ENCODE measurements at regions not wholly inside any gene's neighbourhood (a gene's known extent, or its start where the extent isn't known, plus 50 kb on each side); places are given as distances from the start of the nearest gene placed in this dataset.
"Not testable (repeated sequence)": the region's sequence is repeated elsewhere in the genome, so short reads cannot be mapped to it uniquely, and the experiment has no call there.

DNA sequence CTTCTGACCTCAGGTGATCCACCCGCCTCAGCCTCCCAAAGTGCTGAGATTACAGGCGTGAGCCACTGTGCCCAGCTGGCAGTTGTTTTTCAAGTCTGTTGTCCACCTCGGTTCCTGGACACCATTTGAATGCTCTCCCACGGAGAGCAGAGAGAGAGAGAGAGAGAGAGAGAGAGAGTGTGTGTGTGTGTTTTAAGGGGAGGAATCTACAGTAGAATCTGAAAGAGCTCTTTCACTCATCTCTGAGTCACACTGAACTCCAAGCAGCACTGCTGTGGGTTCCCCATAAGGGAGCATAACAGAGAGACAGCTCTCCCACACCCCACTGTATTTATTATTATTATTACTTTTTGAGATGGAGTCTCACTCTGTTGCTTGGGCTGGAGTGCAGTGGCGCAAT lies 156.6 kb downstream of the RPLP1 start:
- no peaks in the 10 kb centered on the region for H3K4me1 ChIP-seq (ENCODE audit: insufficient read depth, low read length)
- H3K27ac ChIP-seq (ENCODE audit: low read depth, low read length), result no peak overlapping the region
- H3K27me3 ChIP-seq (ENCODE audit: control insufficient read depth in 1 of 2, insufficient read depth in 2 of 2, low read length in 2 of 2), result no peaks in the 10 kb centered on the region
- H3K4me3 ChIP-seq (ENCODE audit: low read depth in 1 of 2, low read length in 2 of 2), result no peak overlapping the region
- no peak overlapping the region for H3K9ac ChIP-seq (ENCODE audit: low read length)
- no peaks in the 10 kb centered on the region for H3K36me3 ChIP-seq (ENCODE audit: insufficient read depth, low read length)
- no peaks in the 10 kb centered on the region for H3K9me3 ChIP-seq (ENCODE audit: low read length)

- Histone ChIP-seq H3K4me1 (ENCODE audit: insufficient read depth, low read length) (no peaks in the 10 kb centered on the region), H3K27me3 (ENCODE audit: control insufficient read depth in 1 of 2, insufficient read depth in 2 of 2, low read length in 2 of 2) (no peaks in the 10 kb centered on the region), H3K4me3 (ENCODE audit: low read depth in 1 of 2, low read length in 2 of 2) (no peak overlapping the region), H3K9ac (ENCODE audit: low read length) (no peak overlapping the region), H3K27ac (ENCODE audit: low read depth, low read length) (no peak overlapping the region), H3K9me3 (ENCODE audit: low read length) (no peaks in the 10 kb centered on the region), H3K36me3 (ENCODE audit: insufficient read depth, low read length) (no peaks in the 10 kb centered on the region)
Measured at GRCh38 chr15:69609776-69610175, 157.2 kb downstream of the RPLP1 start.

GRCh38 chr15:69610277-69610676 lies 157.7 kb downstream of the RPLP1 start:
- no peak overlapping the region for H3K27ac ChIP-seq (ENCODE audit: low read depth, low read length)
- no peak overlapping the region for H3K9ac ChIP-seq (ENCODE audit: low read length)
- no peaks in the 10 kb centered on the region for H3K27me3 ChIP-seq (ENCODE audit: control insufficient read depth in 1 of 2, insufficient read depth in 2 of 2, low read length in 2 of 2)
- no peak overlapping the region for H3K4me3 ChIP-seq (ENCODE audit: low read depth in 1 of 2, low read length in 2 of 2)
- no peaks in the 10 kb centered on the region for H3K4me1 ChIP-seq (ENCODE audit: insufficient read depth, low read length)
- no peaks in the 10 kb centered on the region for H3K9me3 ChIP-seq (ENCODE audit: low read length)
- H3K36me3 ChIP-seq (ENCODE audit: insufficient read depth, low read length), result no peaks in the 10 kb centered on the region

DNA sequence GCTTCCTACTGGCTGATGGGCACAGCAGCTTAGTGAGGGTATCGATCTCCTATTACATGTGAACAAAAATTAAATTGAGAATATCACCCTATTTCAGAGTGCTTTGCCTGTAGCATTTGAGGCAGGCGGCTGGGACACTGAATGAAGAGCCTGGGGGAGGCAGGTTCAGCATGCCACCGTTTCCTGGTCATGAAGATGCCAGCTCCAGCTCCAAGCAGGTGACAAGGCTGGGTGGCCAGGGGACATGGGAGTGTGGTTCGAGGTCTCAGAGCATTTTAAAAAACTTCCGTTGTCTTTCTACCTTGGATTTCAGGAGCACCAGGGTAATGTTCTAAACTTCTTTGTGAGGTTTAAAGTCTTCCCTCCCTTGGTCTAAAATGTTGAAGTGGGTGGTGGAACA lies 158.2 kb downstream of the RPLP1 start:
- H3K27ac ChIP-seq (ENCODE audit: low read depth, low read length), result no peak overlapping the region
- no peaks in the 10 kb centered on the region for H3K9me3 ChIP-seq (ENCODE audit: low read length)
- H3K27me3 ChIP-seq (ENCODE audit: control insufficient read depth in 1 of 2, insufficient read depth in 2 of 2, low read length in 2 of 2), result no peaks in the 10 kb centered on the region
- no peaks in the 10 kb centered on the region for H3K36me3 ChIP-seq (ENCODE audit: insufficient read depth, low read length)
- no peak overlapping the region for H3K4me3 ChIP-seq (ENCODE audit: low read depth in 1 of 2, low read length in 2 of 2)
- H3K9ac ChIP-seq (ENCODE audit: low read length), result no peak overlapping the region
- no peaks in the 10 kb centered on the region for H3K4me1 ChIP-seq (ENCODE audit: insufficient read depth, low read length)

GRCh38 chr15:69612112-69612511 lies 159.5 kb downstream of the RPLP1 start:
- H3K27ac ChIP-seq (ENCODE audit: low read depth, low read length), result no peak overlapping the region
- H3K4me1 ChIP-seq (ENCODE audit: insufficient read depth, low read length), result no peaks in the 10 kb centered on the region
- H3K4me3 ChIP-seq (ENCODE audit: low read depth in 1 of 2, low read length in 2 of 2), result no peak overlapping the region
- H3K27me3 ChIP-seq (ENCODE audit: control insufficient read depth in 1 of 2, insufficient read depth in 2 of 2, low read length in 2 of 2), result no peaks in the 10 kb centered on the region
- H3K9me3 ChIP-seq (ENCODE audit: low read length), result no peaks in the 10 kb centered on the region
- no peak overlapping the region for H3K9ac ChIP-seq (ENCODE audit: low read length)
- H3K36me3 ChIP-seq (ENCODE audit: insufficient read depth, low read length), result no peaks in the 10 kb centered on the region

DNA sequence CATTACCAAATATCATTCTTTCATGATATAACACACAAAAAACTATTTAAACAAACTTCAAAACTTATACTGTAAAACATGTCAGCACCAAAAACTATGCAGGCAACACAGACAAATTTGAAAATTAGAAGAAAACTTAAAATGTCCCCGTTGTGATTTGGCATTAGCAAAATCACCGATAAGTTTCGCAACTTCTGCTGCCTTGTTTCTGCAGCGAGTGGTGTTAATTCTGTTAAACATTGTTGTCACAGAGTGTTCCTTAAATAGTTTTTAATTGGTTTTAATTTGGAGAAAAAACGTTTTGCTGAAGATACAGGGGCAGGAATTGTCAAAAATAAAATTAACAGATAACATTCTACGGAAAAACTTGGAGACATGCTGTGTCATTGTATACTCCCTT lies 160.6 kb downstream of the RPLP1 start:
- Histone ChIP-seq H3K9me3 (ENCODE audit: low read length) (no peaks in the 10 kb centered on the region), H3K36me3 (ENCODE audit: insufficient read depth, low read length) (no peaks in the 10 kb centered on the region), H3K27ac (ENCODE audit: low read depth, low read length) (no peak overlapping the region), H3K4me3 (ENCODE audit: low read depth in 1 of 2, low read length in 2 of 2) (no peak overlapping the region), H3K9ac (ENCODE audit: low read length) (no peak overlapping the region), H3K27me3 (ENCODE audit: control insufficient read depth in 1 of 2, insufficient read depth in 2 of 2, low read length in 2 of 2) (no peaks in the 10 kb centered on the region), H3K4me1 (ENCODE audit: insufficient read depth, low read length) (no peaks in the 10 kb centered on the region)

- Histone ChIP-seq H3K4me1 (ENCODE audit: insufficient read depth, low read length) (no peaks in the 10 kb centered on the region), H3K27ac (ENCODE audit: low read depth, low read length) (no peak overlapping the region), H3K4me3 (ENCODE audit: low read depth in 1 of 2, low read length in 2 of 2) (no peak overlapping the region), H3K9ac (ENCODE audit: low read length) (no peak overlapping the region), H3K27me3 (ENCODE audit: control insufficient read depth in 1 of 2, insufficient read depth in 2 of 2, low read length in 2 of 2) (no peaks in the 10 kb centered on the region), H3K9me3 (ENCODE audit: low read length) (no peaks in the 10 kb centered on the region), H3K36me3 (ENCODE audit: insufficient read depth, low read length) (no peaks in the 10 kb centered on the region)
Measured at GRCh38 chr15:69613988-69614387, 161.4 kb downstream of the RPLP1 start.

DNA sequence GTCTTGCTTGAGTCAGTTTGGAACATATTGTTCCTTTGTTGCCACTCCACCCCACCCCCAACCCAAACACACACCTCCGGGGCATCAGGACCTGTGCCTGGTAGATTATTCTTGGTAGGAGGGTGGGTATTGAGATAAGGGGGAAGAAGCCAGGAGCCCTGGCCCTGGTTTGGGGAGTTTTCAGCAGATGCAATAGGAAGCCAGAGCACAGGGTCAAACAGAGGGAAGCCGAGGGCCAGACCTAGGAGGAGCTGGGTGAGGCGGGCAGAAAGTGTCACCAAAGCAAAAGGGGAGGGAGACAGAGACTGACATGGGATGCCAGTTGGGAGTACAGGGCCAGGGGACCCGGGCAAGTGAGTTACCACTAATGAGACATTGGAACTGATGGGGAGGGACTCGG lies 163.1 kb downstream of the RPLP1 start:
- Histone ChIP-seq H3K36me3 (ENCODE audit: insufficient read depth, low read length) (no peaks in the 10 kb centered on the region), H3K4me1 (ENCODE audit: insufficient read depth, low read length) (no peaks in the 10 kb centered on the region), H3K27me3 (ENCODE audit: control insufficient read depth in 1 of 2, insufficient read depth in 2 of 2, low read length in 2 of 2) (no peaks in the 10 kb centered on the region), H3K27ac (ENCODE audit: low read depth, low read length) (no peak overlapping the region), H3K9me3 (ENCODE audit: low read length) (no peaks in the 10 kb centered on the region), H3K4me3 (ENCODE audit: low read depth in 1 of 2, low read length in 2 of 2) (no peak overlapping the region), H3K9ac (ENCODE audit: low read length) (no peak overlapping the region)

DNA sequence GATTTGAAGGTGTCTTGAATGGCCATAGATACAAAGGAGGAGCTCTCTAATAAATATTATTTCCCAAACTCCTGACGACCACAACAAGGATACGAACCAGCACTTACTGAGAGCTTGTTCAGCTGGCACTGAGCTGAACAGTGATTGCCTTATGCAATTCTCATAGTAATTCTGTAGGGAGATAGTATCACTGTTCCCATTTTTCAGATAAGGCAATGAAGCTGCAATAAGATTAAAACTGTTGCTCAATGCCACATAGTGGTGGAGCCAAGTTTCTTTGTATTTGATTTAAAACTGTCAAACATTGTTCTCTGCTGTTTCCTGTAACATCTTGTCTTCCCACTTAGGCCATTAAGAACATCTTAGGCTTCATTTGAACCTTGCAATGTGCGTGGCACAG lies 163.9 kb downstream of the RPLP1 start:
- Histone ChIP-seq H3K27ac (ENCODE audit: low read depth, low read length) (no peak overlapping the region), H3K4me3 (ENCODE audit: low read depth in 1 of 2, low read length in 2 of 2) (no peak overlapping the region), H3K9me3 (ENCODE audit: low read length) (no peaks in the 10 kb centered on the region), H3K27me3 (ENCODE audit: control insufficient read depth in 1 of 2, insufficient read depth in 2 of 2, low read length in 2 of 2) (no peaks in the 10 kb centered on the region), H3K9ac (ENCODE audit: low read length) (no peak overlapping the region), H3K36me3 (ENCODE audit: insufficient read depth, low read length) (no peaks in the 10 kb centered on the region), H3K4me1 (ENCODE audit: insufficient read depth, low read length) (no peaks in the 10 kb centered on the region)

GRCh38 chr15:69617144-69617543 lies 164.5 kb downstream of the RPLP1 start:
- not testable (repeated sequence) for H3K36me3 ChIP-seq (ENCODE audit: insufficient read depth, low read length); H3K9ac ChIP-seq (ENCODE audit: low read length)

DNA sequence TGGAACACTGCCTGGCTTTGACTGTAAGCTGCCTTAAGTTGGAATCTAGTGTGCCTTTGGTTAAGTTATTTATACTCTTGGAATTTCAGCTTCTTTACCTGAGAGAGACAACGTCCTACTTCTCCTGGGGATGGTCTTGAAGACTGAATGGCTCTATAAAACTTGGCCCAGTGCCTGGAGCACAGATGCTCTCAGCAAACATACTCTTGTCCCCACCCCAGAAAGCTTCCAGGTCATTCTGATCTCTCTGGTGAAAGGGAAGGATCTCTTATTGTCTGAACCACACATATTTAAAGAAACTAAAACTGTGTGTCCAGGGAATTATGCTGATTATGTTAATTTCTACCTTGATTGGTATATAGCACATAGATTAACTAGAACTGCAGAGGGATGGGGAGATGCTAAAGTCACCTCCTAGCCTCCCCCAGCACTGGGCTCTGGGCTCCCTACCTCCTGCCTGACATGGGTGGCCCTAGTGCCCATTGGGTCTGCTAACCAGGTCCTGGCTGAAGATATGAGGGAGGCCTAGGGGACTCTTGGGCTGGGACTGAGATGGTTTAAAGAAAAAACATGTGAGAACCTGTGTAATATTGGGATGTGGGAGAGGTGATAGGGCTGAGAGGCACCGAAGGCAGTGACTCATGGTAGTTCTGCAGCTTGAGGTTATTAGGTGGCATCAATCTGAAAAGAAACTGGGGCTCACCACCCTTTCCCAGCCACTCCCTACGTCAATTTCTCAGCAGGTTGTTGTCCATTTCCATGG lies 171.0 kb downstream of the RPLP1 start:
- H3K4me3 ChIP-seq (ENCODE audit: low read depth in 1 of 2, low read length in 2 of 2), result no peak overlapping the region
- no peaks in the 10 kb centered on the region for H3K4me1 ChIP-seq (ENCODE audit: insufficient read depth, low read length)
- H3K27me3 ChIP-seq (ENCODE audit: control insufficient read depth in 1 of 2, insufficient read depth in 2 of 2, low read length in 2 of 2), result no peaks in the 10 kb centered on the region
- H3K9me3 ChIP-seq (ENCODE audit: low read length), result no peaks in the 10 kb centered on the region
- H3K36me3 ChIP-seq (ENCODE audit: insufficient read depth, low read length), result no peaks in the 10 kb centered on the region
- no peak overlapping the region for H3K27ac ChIP-seq (ENCODE audit: low read depth, low read length)
- no peak overlapping the region for H3K9ac ChIP-seq (ENCODE audit: low read length)

More at GRCh38 chr15:69617144-69617543, 164.5 kb downstream of the RPLP1 start:
- H3K27me3 ChIP-seq (ENCODE audit: control insufficient read depth in 1 of 2, insufficient read depth in 2 of 2, low read length in 2 of 2); H3K4me1 ChIP-seq (ENCODE audit: insufficient read depth, low read length); H3K27ac ChIP-seq (ENCODE audit: low read depth, low read length); H3K9me3 ChIP-seq (ENCODE audit: low read length); H3K4me3 ChIP-seq (ENCODE audit: low read depth in 1 of 2, low read length in 2 of 2): not testable (repeated sequence)

DNA sequence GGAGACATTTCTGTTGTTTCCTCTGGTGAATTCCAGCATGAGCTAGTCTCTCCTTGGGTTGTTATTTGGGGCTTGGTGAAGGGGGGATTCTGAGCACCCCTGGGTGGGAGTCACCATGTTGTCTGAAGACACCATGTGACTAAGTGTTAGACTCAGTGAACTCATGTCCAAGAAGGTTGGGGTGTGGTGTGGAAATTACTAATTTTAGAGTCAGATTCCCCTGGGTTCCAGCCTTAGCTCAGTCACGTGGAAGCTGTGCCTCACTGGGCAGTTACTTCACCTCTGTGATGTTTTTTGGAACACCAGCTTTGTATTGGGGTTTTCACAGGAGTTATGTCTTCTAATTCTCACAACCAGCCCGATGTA lies 171.5 kb downstream of the RPLP1 start:
- H3K27me3 ChIP-seq (ENCODE audit: control insufficient read depth in 1 of 2, insufficient read depth in 2 of 2, low read length in 2 of 2), result no peaks in the 10 kb centered on the region
- H3K9me3 ChIP-seq (ENCODE audit: low read length), result no peaks in the 10 kb centered on the region
- no peak overlapping the region for H3K27ac ChIP-seq (ENCODE audit: low read depth, low read length)
- no peak overlapping the region for H3K9ac ChIP-seq (ENCODE audit: low read length)
- no peaks in the 10 kb centered on the region for H3K36me3 ChIP-seq (ENCODE audit: insufficient read depth, low read length)
- no peaks in the 10 kb centered on the region for H3K4me1 ChIP-seq (ENCODE audit: insufficient read depth, low read length)
- H3K4me3 ChIP-seq (ENCODE audit: low read depth in 1 of 2, low read length in 2 of 2), result no peak overlapping the region

Measured in muscle layer of colon (tissue), 2 donors.